Raji (cell line): ENCODE measurements at regions not wholly inside any gene's neighbourhood (a gene's known extent, or its start where the extent isn't known, plus 50 kb on each side); places are given as distances from the start of the nearest gene placed in this dataset.

Experiments used
- POLR2A ChIP-seq: IDR thresholded peaks from 2 replicates; pipeline ENCODE4 v1.6.1; 2011; ENCODE audit warnings: low read depth, low read length, control low read depth; ENCODE audit not compliant: insufficient read depth

GRCh38 chr9:79040671-79041070 lies 531.1 kb upstream of the TLE4 start:
- no peak for TF ChIP-seq POLR2A

- TF ChIP-seq POLR2A, result no peak
Measured at GRCh38 chr9:79041266-79041665, 530.5 kb upstream of the TLE4 start.

GRCh38 chr9:79043916-79044315 lies 527.8 kb upstream of the TLE4 start:
- no peak for TF ChIP-seq POLR2A

GRCh38 chr9:79046401-79046800 lies 525.4 kb upstream of the TLE4 start:
- no peak for TF ChIP-seq POLR2A

GRCh38 chr9:79049371-79049770 lies 522.4 kb upstream of the TLE4 start:
- TF ChIP-seq POLR2A, result no peak

- TF ChIP-seq POLR2A, result no peak
Measured at GRCh38 chr9:79053598-79053997, 518.2 kb upstream of the TLE4 start.

- no peak for TF ChIP-seq POLR2A
Measured at GRCh38 chr9:79054500-79054899, 517.3 kb upstream of the TLE4 start.

GRCh38 chr9:79056041-79056440 lies 515.7 kb upstream of the TLE4 start:
- no peak for TF ChIP-seq POLR2A

- TF ChIP-seq POLR2A, result no peak
Measured at GRCh38 chr9:79057576-79057975, 514.2 kb upstream of the TLE4 start.

GRCh38 chr9:79060766-79061165 lies 511.0 kb upstream of the TLE4 start:
- TF ChIP-seq POLR2A, result no peak

- TF ChIP-seq POLR2A, result no peak
Measured at GRCh38 chr9:79061752-79062616, 509.8 kb upstream of the TLE4 start.

GRCh38 chr9:79073201-79073600 lies 498.6 kb upstream of the TLE4 start:
- no peak for TF ChIP-seq POLR2A

GRCh38 chr9:79080536-79080935 lies 491.2 kb upstream of the TLE4 start:
- no peak for TF ChIP-seq POLR2A

- no peak for TF ChIP-seq POLR2A
Measured at GRCh38 chr9:79083621-79084020, 488.1 kb upstream of the TLE4 start.

- TF ChIP-seq POLR2A, result no peak
Measured at GRCh38 chr9:79087133-79087532, 484.6 kb upstream of the TLE4 start.

- TF ChIP-seq POLR2A, result no peak
Measured at GRCh38 chr9:79089054-79089560, 482.7 kb upstream of the TLE4 start.

GRCh38 chr9:79104216-79104615 lies 467.5 kb upstream of the TLE4 start:
- TF ChIP-seq POLR2A, result no peak

GRCh38 chr9:79104951-79105350 lies 466.8 kb upstream of the TLE4 start:
- no peak for TF ChIP-seq POLR2A
